T-cell (primary cell): ENCODE measurements at regions not wholly inside any gene's neighbourhood (a gene's known extent, or its start where the extent isn't known, plus 50 kb on each side); places are given as distances from the start of the nearest gene placed in this dataset.

Source experiments
- ATAC-seq, 4 experiments: fragments of 200-7000 bp in 3 of 4; fragments of 150-1000 bp in 1 of 4; cut with Tn5 transposase; replicated peaks in 1 of 4; 1 replicate in 3 of 4; 2 replicates in 1 of 4; pipeline ENCODE4 v1.10.0; 2021; ENCODE audit warnings: moderate library complexity in 3 of 4, mild to moderate bottlenecking in 2 of 4, moderate number of reproducible peaks in 1 of 4
- CTCF ChIA-PET, 2 donors: fragments of 300-600 bp; sonication (Branson Sonifier 250); formaldehyde crosslinking; loops; one replicate each; lab custom pipeline; 2022; ENCODE audit warnings: antibody characterized with exemption in 2 of 2; lab: Charles Lee
- POLR2A ChIA-PET, 2 donors: fragments of 300-600 bp; sonication (Branson Sonifier 250); formaldehyde crosslinking; loops; one replicate each; lab custom pipeline; 2022; ENCODE audit warnings: antibody characterized with exemption in 2 of 2; lab: Charles Lee
- DNase-seq, 35 experiments: peaks; one replicate each; pipeline versions ENCODE4 v3.0.0 to v3.0.0-alpha.2; 2013 to 2023
- H3K27ac ChIP-seq: one replicate; pipeline ENCODE4 v1.5.1; 2013; ENCODE audit warnings: low read length
- H3K27me3 ChIP-seq, 2 experiments: replicated peaks in 1 of 2; 1 replicate in 1 of 2; 2 replicates in 1 of 2; pipeline versions ENCODE4 v1.6.1 to v1.7.0; 2013; ENCODE audit warnings: low read length in 1 of 2, mixed read lengths in 1 of 2; ENCODE audit not compliant: control insufficient read depth in 2 of 2, insufficient read depth in 2 of 2; ENCODE audit errors: extremely low read depth in 1 of 2
- H3K36me3 ChIP-seq, 2 donors: 1 replicate in 1 of 2; 2 replicates in 1 of 2; pipeline versions ENCODE4 v1.6.1 to v1.7.0; 2013; ENCODE audit warnings: low read length in 1 of 2; ENCODE audit not compliant: control insufficient read depth in 2 of 2, insufficient read depth in 1 of 2; ENCODE audit errors: extremely low read depth in 1 of 2
- H3K4me1 ChIP-seq, 2 experiments: 1 replicate in 1 of 2; 2 replicates in 1 of 2; pipeline versions ENCODE4 v1.6.1 to v1.7.0; 2013; ENCODE audit warnings: low read length in 2 of 2, mixed read lengths in 1 of 2; ENCODE audit not compliant: insufficient read depth in 2 of 2, control insufficient read depth in 1 of 2; ENCODE audit errors: extremely low read depth in 1 of 2
- H3K4me3 ChIP-seq, 2 donors: 1 replicate in 1 of 2; 2 replicates in 1 of 2; pipeline versions ENCODE4 v1.5.1 to v1.7.0; 2013; ENCODE audit warnings: mild to moderate bottlenecking in 2 of 2, low read length in 1 of 2, moderate library complexity in 1 of 2; ENCODE audit not compliant: control insufficient read depth in 1 of 2; ENCODE audit errors: extremely low read depth in 1 of 2
- H3K9me3 ChIP-seq: 2 replicates; pipeline ENCODE4 v1.7.0; 2013
- H3K27ac Mint-ChIP-seq, 2 donors: one replicate each; pipeline ENCODE4 v1.8.0; 2020 to 2021; ENCODE audit warnings: mild to moderate bottlenecking in 2 of 2, mixed read lengths in 2 of 2
- H3K27me3 Mint-ChIP-seq, 2 donors: one replicate each; pipeline ENCODE4 v1.8.0; 2021 to 2022; ENCODE audit warnings: mixed read lengths in 2 of 2
- H3K36me3 Mint-ChIP-seq: one replicate; pipeline ENCODE4 v1.8.0; 2021; ENCODE audit warnings: mixed read lengths
- H3K4me1 Mint-ChIP-seq, 3 donors: one replicate each; pipeline ENCODE4 v1.8.0; 2020 to 2022; ENCODE audit warnings: mixed read lengths in 3 of 3, mild to moderate bottlenecking in 1 of 3
- H3K4me3 Mint-ChIP-seq, 3 donors: one replicate each; pipeline ENCODE4 v1.8.0; 2020 to 2022; ENCODE audit warnings: mild to moderate bottlenecking in 3 of 3, mixed read lengths in 3 of 3, moderate library complexity in 3 of 3
- H3K9me3 Mint-ChIP-seq, 3 donors: one replicate each; pipeline ENCODE4 v1.8.0; 2020 to 2022; ENCODE audit warnings: mixed read lengths in 3 of 3
- WGBS: methylation state at CpG from one replicate; pipeline ENCODE4 v1.1.5; 2013; ENCODE audit warnings: missing lambda C conversion rate; ENCODE audit not compliant: insufficient coverage; 5-methylcytosine and 5-hydroxymethylcytosine counted together

- H3K36me3 Mint-ChIP-seq = no peaks in the 10 kb centered on the region
- CTCF ChIA-PET = no interaction called here
Observed at GRCh38 chr5:89128906-89129625, 246.1 kb upstream of the MEF2C start.

GRCh38 chr5:89128092-89128491 lies 245.1 kb upstream of the MEF2C start:
- H3K4me3 Mint-ChIP-seq = no peak overlapping the region
- ATAC-seq (no peak), DNase-seq (no peak)
- H3K27me3 Mint-ChIP-seq = no peaks in the 10 kb centered on the region
- H3K27ac Mint-ChIP-seq = no peak overlapping the region
- no peaks in the 10 kb centered on the region for H3K36me3 Mint-ChIP-seq
- no peaks in the 10 kb centered on the region for H3K27me3 ChIP-seq
- H3K4me3 ChIP-seq = no peak overlapping the region
- no peaks in the 10 kb centered on the region for H3K36me3 ChIP-seq
- no peaks in the 10 kb centered on the region for H3K4me1 ChIP-seq
- ChIA-PET POLR2A (no interaction called here), CTCF (no interaction called here)
- WGBS = 10% methylated on average over 2 of the region's 2 CpGs
- H3K27ac ChIP-seq = no peak overlapping the region
- no peaks in the 10 kb centered on the region for H3K9me3 ChIP-seq
- H3K4me1 Mint-ChIP-seq = no peaks in the 10 kb centered on the region
- peaks cover 0 to 14% (median 0%) of the 10 kb centered on the region in 3 donors for H3K9me3 Mint-ChIP-seq

More at GRCh38 chr5:89128906-89129625, 246.1 kb upstream of the MEF2C start:
- H3K27ac ChIP-seq = no peak overlapping the region
- Mint-ChIP-seq H3K27me3 (no peaks in the 10 kb centered on the region), H3K27ac (no peak overlapping the region), H3K4me3 (no peak overlapping the region), H3K9me3 (peaks cover 0 to 14% (median 0%) of the 10 kb centered on the region in 3 donors), H3K4me1 (no peaks in the 10 kb centered on the region)
- POLR2A ChIA-PET = interaction anchor here in 1 of 2 donors (0.6 kb wide), 1 partner anchor 60 kb away, joined by 3 read pairs; no protein-coding TSS in a partner anchor
- no peaks in the 10 kb centered on the region for H3K27me3 ChIP-seq
- H3K4me1 ChIP-seq = no peaks in the 10 kb centered on the region
- no peaks in the 10 kb centered on the region for H3K9me3 ChIP-seq
- H3K4me3 ChIP-seq = no peak overlapping the region
- H3K36me3 ChIP-seq = no peaks in the 10 kb centered on the region
- WGBS = 83% methylated on average over 1 of the region's 2 CpGs
- ATAC-seq (no peak), DNase-seq (no peak)

- Histone ChIP-seq H3K27me3 (no peaks in the 10 kb centered on the region), H3K27ac (no peak overlapping the region), H3K36me3 (no peaks in the 10 kb centered on the region), H3K4me3 (no peak overlapping the region), H3K9me3 (no peaks in the 10 kb centered on the region), H3K4me1 (no peaks in the 10 kb centered on the region)
- ATAC-seq (no peak), DNase-seq (no peak)
- CTCF ChIA-PET = no interaction called here
- no CpG with 5 or more reads among the region's 3 CpGs for WGBS
- H3K4me3 Mint-ChIP-seq = no peak overlapping the region
- no peak overlapping the region for H3K27ac Mint-ChIP-seq
- no peaks in the 10 kb centered on the region for H3K4me1 Mint-ChIP-seq
- POLR2A ChIA-PET = no interaction called here
- no peaks in the 10 kb centered on the region for H3K27me3 Mint-ChIP-seq
- H3K36me3 Mint-ChIP-seq = no peaks in the 10 kb centered on the region
- peaks cover 0 to 17% (median 0%) of the 10 kb centered on the region in 3 donors for H3K9me3 Mint-ChIP-seq
Observed at GRCh38 chr5:89127191-89127590, 244.2 kb upstream of the MEF2C start.

GRCh38 chr5:89125372-89125771 lies 242.4 kb upstream of the MEF2C start:
- DNase-seq (no peak), ATAC-seq (no peak)
- H3K9me3 ChIP-seq = no peaks in the 10 kb centered on the region
- Mint-ChIP-seq H3K36me3 (no peaks in the 10 kb centered on the region), H3K27me3 (no peaks in the 10 kb centered on the region), H3K4me3 (no peak overlapping the region), H3K4me1 (no peaks in the 10 kb centered on the region), H3K27ac (no peak overlapping the region), H3K9me3 (peaks cover 0 to 19% (median 0%) of the 10 kb centered on the region in 3 donors)
- ChIA-PET CTCF (no interaction called here), POLR2A (no interaction called here)
- H3K36me3 ChIP-seq = no peaks in the 10 kb centered on the region
- H3K27me3 ChIP-seq = no peaks in the 10 kb centered on the region
- no CpG with 5 or more reads among the region's 2 CpGs for WGBS
- H3K4me1 ChIP-seq = no peaks in the 10 kb centered on the region
- no peak overlapping the region for H3K4me3 ChIP-seq
- H3K27ac ChIP-seq = no peak overlapping the region

- Mint-ChIP-seq H3K4me3 (no peak overlapping the region), H3K4me1 (no peaks in the 10 kb centered on the region), H3K27me3 (no peaks in the 10 kb centered on the region), H3K9me3 (peaks cover 0 to 19% (median 0%) of the 10 kb centered on the region in 3 donors), H3K36me3 (no peaks in the 10 kb centered on the region), H3K27ac (no peak overlapping the region)
- no peak overlapping the region for H3K4me3 ChIP-seq
- DNase-seq = no peak
- H3K27ac ChIP-seq = no peak overlapping the region
- H3K27me3 ChIP-seq = no peaks in the 10 kb centered on the region
- WGBS = no CpG with 5 or more reads among the region's 2 CpGs
- POLR2A ChIA-PET = no interaction called here
- CTCF ChIA-PET = no interaction called here
- H3K9me3 ChIP-seq = no peaks in the 10 kb centered on the region
- no peak for ATAC-seq
- H3K4me1 ChIP-seq = no peaks in the 10 kb centered on the region
- H3K36me3 ChIP-seq = no peaks in the 10 kb centered on the region
Observed at GRCh38 chr5:89123581-89123980, 240.6 kb upstream of the MEF2C start.

GRCh38 chr5:89120719-89121118 lies 237.7 kb upstream of the MEF2C start:
- H3K27ac ChIP-seq = no peak overlapping the region
- H3K4me1 Mint-ChIP-seq = no peaks in the 10 kb centered on the region
- no peaks in the 10 kb centered on the region for H3K9me3 ChIP-seq
- ChIA-PET CTCF (no interaction called here), POLR2A (no interaction called here)
- H3K9me3 Mint-ChIP-seq = peaks cover 0 to 13% (median 0%) of the 10 kb centered on the region in 3 donors
- H3K4me1 ChIP-seq = no peaks in the 10 kb centered on the region
- H3K27me3 Mint-ChIP-seq = no peaks in the 10 kb centered on the region
- H3K36me3 Mint-ChIP-seq = no peaks in the 10 kb centered on the region
- no peak overlapping the region for H3K27ac Mint-ChIP-seq
- H3K27me3 ChIP-seq = no peaks in the 10 kb centered on the region
- DNase-seq (peak in 1 of 35 experiments; percentile 1), ATAC-seq (no peak)
- H3K36me3 ChIP-seq = no peaks in the 10 kb centered on the region
- no CpG with 5 or more reads among the region's 3 CpGs for WGBS
- H3K4me3 ChIP-seq = no peak overlapping the region
- no peak overlapping the region for H3K4me3 Mint-ChIP-seq
